ENCODE measurements at regions not wholly inside any gene's neighbourhood (a gene's known extent, or its start where the extent isn't known, plus 50 kb on each side); places are given as distances from the start of the nearest gene placed in this dataset.

GRCh38 chr3:194879126-194879877 is 193.6 kb downstream of the FAM43A start:
- TF ChIP-seq, protein P1, sequence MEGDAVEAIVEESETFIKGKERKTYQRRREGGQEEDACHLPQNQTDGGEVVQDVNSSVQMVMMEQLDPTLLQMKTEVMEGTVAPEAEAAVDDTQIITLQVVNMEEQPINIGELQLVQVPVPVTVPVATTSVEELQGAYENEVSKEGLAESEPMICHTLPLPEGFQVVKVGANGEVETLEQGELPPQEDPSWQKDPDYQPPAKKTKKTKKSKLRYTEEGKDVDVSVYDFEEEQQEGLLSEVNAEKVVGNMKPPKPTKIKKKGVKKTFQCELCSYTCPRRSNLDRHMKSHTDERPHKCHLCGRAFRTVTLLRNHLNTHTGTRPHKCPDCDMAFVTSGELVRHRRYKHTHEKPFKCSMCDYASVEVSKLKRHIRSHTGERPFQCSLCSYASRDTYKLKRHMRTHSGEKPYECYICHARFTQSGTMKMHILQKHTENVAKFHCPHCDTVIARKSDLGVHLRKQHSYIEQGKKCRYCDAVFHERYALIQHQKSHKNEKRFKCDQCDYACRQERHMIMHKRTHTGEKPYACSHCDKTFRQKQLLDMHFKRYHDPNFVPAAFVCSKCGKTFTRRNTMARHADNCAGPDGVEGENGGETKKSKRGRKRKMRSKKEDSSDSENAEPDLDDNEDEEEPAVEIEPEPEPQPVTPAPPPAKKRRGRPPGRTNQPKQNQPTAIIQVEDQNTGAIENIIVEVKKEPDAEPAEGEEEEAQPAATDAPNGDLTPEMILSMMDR (IDR thresholded peaks at IDR 0.05): no peak
- TF ChIP-seq POLR2A (IDR thresholded peaks at IDR 0.05) (no peak), POLR2AphosphoS5 (IDR thresholded peaks at IDR 0.05) (no peak)
